ENCODE measurements at regions not wholly inside any gene's neighbourhood (a gene's known extent, or its start where the extent isn't known, plus 50 kb on each side); places are given as distances from the start of the nearest gene placed in this dataset.
"Not testable (repeated sequence)": the region's sequence is repeated elsewhere in the genome, so short reads cannot be mapped to it uniquely, and the experiment has no call there.

GRCh38 chr17:31798205-31798724 is 60.8 kb downstream of the COPRS start:
- DNase-seq: no peak

GRCh38 chr17:31795941-31796340 is 63.1 kb downstream of the COPRS start:
- not testable (repeated sequence) for DNase-seq

- DNase-seq: no peak
Observed at GRCh38 chr17:31794111-31794510, 64.9 kb downstream of the COPRS start.

GRCh38 chr17:31793634-31794033 is 65.4 kb downstream of the COPRS start:
- DNase-seq: not testable (repeated sequence)

GRCh38 chr17:31792007-31792585 is 66.9 kb downstream of the COPRS start:
- no peak for DNase-seq

GRCh38 chr17:31789707-31790505 is 69.1 kb downstream of the COPRS start:
- DNase-seq: no peak

GRCh38 chr17:31788956-31789355 is 70.1 kb downstream of the COPRS start:
- no peak for DNase-seq

GRCh38 chr17:31788571-31788946 is 70.5 kb downstream of the COPRS start:
- no peak for DNase-seq

GRCh38 chr17:31787857-31788570 is 71.0 kb downstream of the COPRS start:
- no peak for DNase-seq

- no peak for DNase-seq
Observed at GRCh38 chr17:31786796-31787481, 72.1 kb downstream of the COPRS start.

- no peak for DNase-seq
Observed at GRCh38 chr17:31780483-31780882, 78.6 kb downstream of the COPRS start.

- no peak for DNase-seq
Observed at GRCh38 chr17:31778523-31778922, 80.5 kb downstream of the COPRS start.

- not testable (repeated sequence) for DNase-seq
Observed at GRCh38 chr17:31771328-31771727, 87.7 kb downstream of the COPRS start.

- not testable (repeated sequence) for DNase-seq
Observed at GRCh38 chr17:31770501-31770900, 88.5 kb downstream of the COPRS start.

- not testable (repeated sequence) for DNase-seq
Observed at GRCh38 chr17:31761836-31762510, 97.1 kb downstream of the COPRS start.

- no peak for DNase-seq
Observed at GRCh38 chr17:31758646-31759045, 100.4 kb downstream of the COPRS start.

- DNase-seq: no peak
Observed at GRCh38 chr17:31757097-31757496, 101.9 kb downstream of the COPRS start.

GRCh38 chr17:31754239-31754945 is 104.7 kb downstream of the COPRS start:
- no peak for DNase-seq

GRCh38 chr17:31753011-31753410 is 106.0 kb downstream of the COPRS start:
- no peak for DNase-seq

- DNase-seq: no peak
Observed at GRCh38 chr17:31752584-31752983, 106.5 kb downstream of the COPRS start.

GRCh38 chr17:31750578-31750977 is 108.5 kb downstream of the COPRS start:
- DNase-seq: no peak

GRCh38 chr17:31748881-31749280 is 110.2 kb downstream of the COPRS start:
- no peak for DNase-seq
